KMS-11 (cell line): ENCODE measurements at regions not wholly inside any gene's neighbourhood (a gene's known extent, or its start where the extent isn't known, plus 50 kb on each side); places are given as distances from the start of the nearest gene placed in this dataset.

Source experiments
- H2AFZ ChIP-seq: fragments of 200-600 bp; sonication (generic); 2 replicates; pipeline ENCODE4 v1.6.1; 2016; ENCODE audit warnings: antibody characterized with exemption, mixed run types, low read depth
- H3K27ac ChIP-seq: fragments of 200-600 bp; sonication (generic); 2 replicates; pipeline ENCODE4 v1.6.1; 2016; ENCODE audit warnings: mild to moderate bottlenecking, mixed run types
- H3K27me3 ChIP-seq: fragments of 200-600 bp; sonication (generic); 2 replicates; pipeline ENCODE4 v1.6.1; 2017; ENCODE audit warnings: mild to moderate bottlenecking, low read depth, mixed run types, moderate library complexity; ENCODE audit not compliant: insufficient read depth
- H3K36me3 ChIP-seq: fragments of 200-600 bp; sonication (generic); 2 replicates; pipeline ENCODE4 v1.6.1; 2017; ENCODE audit warnings: mild to moderate bottlenecking, mixed run types; ENCODE audit not compliant: insufficient read depth
- H3K4me1 ChIP-seq: fragments of 200-600 bp; sonication (generic); 2 replicates; pipeline ENCODE4 v1.6.1; 2016; ENCODE audit warnings: mild to moderate bottlenecking, low read depth, mixed run types; ENCODE audit not compliant: poor library complexity, severe bottlenecking
- H3K4me2 ChIP-seq: fragments of 200-600 bp; sonication (generic); 2 replicates; pipeline ENCODE4 v1.7.0; 2016; ENCODE audit warnings: mild to moderate bottlenecking, mixed run types
- H3K4me3 ChIP-seq: fragments of 200-600 bp; sonication (generic); IDR thresholded peaks from 2 replicates; pipeline ENCODE4 v1.6.1; 2017; ENCODE audit warnings: low read depth, low read length, mixed read lengths; ENCODE audit not compliant: insufficient read depth
- H3K79me2 ChIP-seq: fragments of 200-600 bp; sonication (generic); 2 replicates; pipeline ENCODE4 v1.6.1; 2016; ENCODE audit warnings: low read depth, mixed run types; ENCODE audit not compliant: insufficient read depth
- H3K9ac ChIP-seq: fragments of 200-600 bp; sonication (generic); 2 replicates; pipeline ENCODE4 v1.6.1; 2016; ENCODE audit warnings: mild to moderate bottlenecking, mixed run types
- H4K20me1 ChIP-seq: fragments of 200-600 bp; sonication (generic); 2 replicates; pipeline ENCODE4 v1.6.1; 2016; ENCODE audit warnings: mild to moderate bottlenecking, mixed run types; ENCODE audit not compliant: insufficient read depth
- CTCF ChIP-seq: fragments of 200-600 bp; sonication (generic); conservative IDR thresholded peaks from 2 replicates; pipeline ENCODE4 v1.6.1; 2017; ENCODE audit warnings: low read depth, mild to moderate bottlenecking, antibody characterized with exemption, low read length, moderate library complexity, mixed read lengths

GRCh38 chr5:173777674-173778073 is 110.5 kb upstream of the CPEB4 start:
- no peaks in the 10 kb centered on the region for H3K36me3 ChIP-seq
- no peak overlapping the region for H3K9ac ChIP-seq
- no peak overlapping the region for H3K4me3 ChIP-seq
- H3K4me2 ChIP-seq: no peak overlapping the region
- no peaks in the 10 kb centered on the region for H3K27me3 ChIP-seq
- peaks cover 7% of the 10 kb centered on the region for H3K4me1 ChIP-seq
- no peak overlapping the region for H3K27ac ChIP-seq
- H2AFZ ChIP-seq: no peak overlapping the region
- no peak for TF ChIP-seq CTCF
- H3K79me2 ChIP-seq: no peaks in the 10 kb centered on the region
- no peaks in the 10 kb centered on the region for H4K20me1 ChIP-seq

DNA sequence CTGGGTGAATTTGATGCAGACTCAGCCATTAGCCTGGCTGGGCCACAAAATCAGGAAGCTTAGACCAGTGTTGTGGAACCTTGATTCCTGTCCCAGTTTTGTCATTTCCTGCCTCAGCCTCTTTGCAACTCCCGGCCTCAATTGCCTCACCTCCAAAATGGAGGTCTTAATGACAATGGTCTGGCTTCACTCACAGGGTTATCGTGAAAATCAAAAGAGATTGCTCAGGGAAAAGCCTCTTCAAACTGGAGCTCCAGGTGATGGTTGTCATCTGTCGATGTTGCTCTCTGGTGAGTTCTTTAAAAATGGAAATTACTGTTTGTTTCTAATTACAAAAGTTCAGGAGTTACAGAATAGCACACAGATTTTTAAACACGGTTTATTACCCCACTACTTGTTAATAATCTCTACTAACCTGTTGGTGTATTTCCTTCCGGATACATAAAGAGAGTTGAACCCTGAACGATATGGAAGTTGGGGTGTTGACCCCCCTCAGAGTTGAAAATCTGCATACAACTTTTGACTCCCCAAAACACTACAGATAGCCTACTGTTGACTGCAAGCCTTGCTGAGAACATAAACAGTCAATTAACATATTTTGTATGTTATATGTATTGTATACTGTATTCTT is 109.9 kb upstream of the CPEB4 start:
- Histone ChIP-seq H3K4me2 (no peak overlapping the region), H3K36me3 (no peaks in the 10 kb centered on the region), H3K4me3 (no peak overlapping the region), H4K20me1 (no peaks in the 10 kb centered on the region), H3K4me1 (peaks cover 7% of the 10 kb centered on the region), H3K27ac (no peak overlapping the region), H3K9ac (no peak overlapping the region), H2AFZ (no peak overlapping the region), H3K27me3 (no peaks in the 10 kb centered on the region), H3K79me2 (no peaks in the 10 kb centered on the region)
- TF ChIP-seq CTCF: no peak

- Histone ChIP-seq H2AFZ (no peak overlapping the region), H3K4me2 (no peak overlapping the region), H3K36me3 (no peaks in the 10 kb centered on the region), H3K4me1 (peaks cover 7% of the 10 kb centered on the region), H3K79me2 (no peaks in the 10 kb centered on the region), H4K20me1 (no peaks in the 10 kb centered on the region), H3K27me3 (no peaks in the 10 kb centered on the region), H3K27ac (no peak overlapping the region), H3K4me3 (no peak overlapping the region), H3K9ac (no peak overlapping the region)
- TF ChIP-seq CTCF: no peak
These were observed 109.3 kb upstream of the CPEB4 start for GRCh38 chr5:173778784-173779304.

- Histone ChIP-seq H3K4me2 (no peak overlapping the region), H3K4me3 (no peak overlapping the region), H3K36me3 (no peaks in the 10 kb centered on the region), H2AFZ (no peak overlapping the region), H3K27me3 (no peaks in the 10 kb centered on the region), H3K27ac (no peak overlapping the region), H3K79me2 (no peaks in the 10 kb centered on the region), H3K4me1 (peaks cover 7% of the 10 kb centered on the region), H3K9ac (no peak overlapping the region), H4K20me1 (no peaks in the 10 kb centered on the region)
- TF ChIP-seq CTCF: no peak
These were observed 107.6 kb upstream of the CPEB4 start for GRCh38 chr5:173780235-173781234.
